ENCODE measurements at regions not wholly inside any gene's neighbourhood (a gene's known extent, or its start where the extent isn't known, plus 50 kb on each side); places are given as distances from the start of the nearest gene placed in this dataset.

DNA sequence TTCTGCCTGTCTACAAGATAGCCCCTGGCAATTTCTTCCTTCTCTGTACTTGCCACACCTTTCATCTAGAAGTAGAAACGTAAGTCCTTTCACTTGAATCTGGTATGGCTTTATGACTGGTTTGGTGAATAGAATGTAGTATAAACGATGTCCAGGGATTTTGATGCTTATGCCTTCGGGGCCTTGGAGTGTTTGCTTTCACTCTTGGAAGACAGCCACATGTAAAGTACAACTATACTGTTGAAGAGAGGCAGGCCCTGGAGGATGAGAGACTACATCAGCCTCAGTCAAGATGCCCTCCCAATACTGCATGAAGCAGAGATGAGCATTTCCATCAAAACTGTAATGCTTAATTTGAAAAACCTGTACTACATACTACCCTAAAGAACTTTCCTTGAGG is 553.8 kb upstream of the C9orf72 start:
- no peak overlapping the region for H3K4me3 ChIP-seq (ENCODE audit: insufficient read depth in 1 of 2, low read depth in 1 of 2, low read length in 2 of 2)
- no peak overlapping the region for H3K27ac ChIP-seq (ENCODE audit: low read length, poor library complexity, severe bottlenecking)
- 81% methylated on average over 3 of the region's 3 CpGs for WGBS
- H4K91ac ChIP-seq (ENCODE audit: low read length): no peak overlapping the region
- no peak overlapping the region for H3K14ac ChIP-seq (ENCODE audit: low read length in 2 of 2)
- H2BK15ac ChIP-seq (ENCODE audit: low read depth, poor library complexity, severe bottlenecking): no peak overlapping the region
- no peak overlapping the region for H4K8ac ChIP-seq (ENCODE audit: low read length)
- no peak overlapping the region for H2AFZ ChIP-seq (ENCODE audit: low read depth, low read length)
- no peak overlapping the region for H3K4ac ChIP-seq (ENCODE audit: low read depth in 1 of 2, low read length in 2 of 2)
- H3K79me1 ChIP-seq (replicated peaks; ENCODE audit: low read length, poor library complexity, severe bottlenecking): no peaks in the 10 kb centered on the region
- H2AK5ac ChIP-seq (ENCODE audit: low read length, severe bottlenecking): no peak overlapping the region
- no peak overlapping the region for H3K9ac ChIP-seq (ENCODE audit: low read length)
- no peaks in the 10 kb centered on the region for H3K4me1 ChIP-seq (ENCODE audit: control insufficient read depth, insufficient read depth, low read depth, low read length)
- H3K18ac ChIP-seq (ENCODE audit: low read depth in 1 of 2, low read length in 2 of 2): no peak overlapping the region
- DNase-seq: no peak
- no peak overlapping the region for H3K23ac ChIP-seq (ENCODE audit: low read length in 2 of 2)
- H2BK12ac ChIP-seq (ENCODE audit: low read length in 2 of 2): no peak overlapping the region
- no peak overlapping the region for H2BK120ac ChIP-seq (ENCODE audit: low read depth, low read length)
- H3K4me2 ChIP-seq (ENCODE audit: low read length, poor library complexity, severe bottlenecking): no peak overlapping the region
- H3K36me3 ChIP-seq (ENCODE audit: control insufficient read depth in 1 of 2, insufficient read depth in 2 of 2, low read depth in 1 of 2, low read length in 2 of 2): no peaks in the 10 kb centered on the region
- H3K9me3 ChIP-seq (ENCODE audit: control insufficient read depth, low read length): no peaks in the 10 kb centered on the region
- H2BK5ac ChIP-seq (ENCODE audit: low read depth, low read length, poor library complexity, severe bottlenecking): no peak overlapping the region
- H3K27me3 ChIP-seq (ENCODE audit: control insufficient read depth in 1 of 2, insufficient read depth in 1 of 2, low read length in 2 of 2): no peaks in the 10 kb centered on the region

DNA sequence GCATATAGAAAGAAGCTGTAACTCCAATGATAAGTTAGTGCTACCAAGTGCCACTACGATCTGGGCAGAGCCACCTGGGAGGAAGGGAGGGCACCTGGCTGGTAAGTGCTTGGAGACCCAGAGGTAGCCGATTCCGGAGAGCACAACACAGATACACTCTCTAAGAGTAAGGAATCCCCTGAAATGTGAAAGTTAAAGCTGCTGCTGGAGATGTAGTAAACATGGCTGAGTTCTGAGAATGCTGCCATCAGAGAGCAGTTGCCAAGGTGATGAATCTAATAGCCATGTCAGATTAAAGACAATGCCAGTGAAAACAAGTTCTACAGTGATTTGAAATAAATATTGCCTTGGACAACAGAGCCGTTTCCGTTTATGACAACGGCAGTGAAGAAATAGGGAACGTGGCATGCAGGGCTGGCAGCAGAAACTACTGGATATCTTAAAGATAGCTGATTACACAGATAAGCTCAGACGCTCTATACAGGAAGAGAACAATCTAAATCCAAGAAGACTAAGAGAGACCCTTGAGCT is 561.2 kb upstream of the C9orf72 start:
- WGBS: 74% methylated on average over 8 of the region's 8 CpGs
- Histone ChIP-seq H2BK15ac (ENCODE audit: low read depth, poor library complexity, severe bottlenecking) (no peak overlapping the region), H3K4me1 (ENCODE audit: control insufficient read depth, insufficient read depth, low read depth, low read length) (no peaks in the 10 kb centered on the region)

DNA sequence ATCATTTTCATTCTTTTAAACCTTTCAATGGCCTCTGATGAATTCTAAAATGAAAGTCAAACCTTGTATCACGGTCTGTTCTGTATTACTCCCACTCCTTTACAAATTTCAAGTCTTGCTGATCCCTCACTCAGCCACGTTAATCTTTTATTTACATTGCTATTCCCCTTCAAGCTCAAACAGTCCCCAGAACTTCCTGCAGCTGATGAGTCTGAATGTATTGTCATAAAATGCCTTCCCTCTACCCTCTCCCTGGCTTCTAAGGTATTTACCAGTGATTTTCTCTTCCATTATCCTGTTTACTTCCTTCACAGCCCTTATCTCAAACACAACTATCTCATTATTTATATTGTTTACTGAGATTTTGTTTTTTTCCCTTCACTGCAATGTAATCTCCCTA is 562.3 kb upstream of the C9orf72 start:
- Histone ChIP-seq H3K27me3 (ENCODE audit: control insufficient read depth in 1 of 2, insufficient read depth in 1 of 2, low read length in 2 of 2) (no peaks in the 10 kb centered on the region), H3K4me2 (ENCODE audit: low read length, poor library complexity, severe bottlenecking) (no peak overlapping the region), H2BK120ac (ENCODE audit: low read depth, low read length) (no peak overlapping the region), H4K8ac (ENCODE audit: low read length) (no peak overlapping the region), H3K4me1 (ENCODE audit: control insufficient read depth, insufficient read depth, low read depth, low read length) (no peaks in the 10 kb centered on the region), H3K27ac (ENCODE audit: low read length, poor library complexity, severe bottlenecking) (no peak overlapping the region), H3K23ac (ENCODE audit: low read length in 2 of 2) (no peak overlapping the region), H2AFZ (ENCODE audit: low read depth, low read length) (no peak overlapping the region), H3K4me3 (ENCODE audit: insufficient read depth in 1 of 2, low read depth in 1 of 2, low read length in 2 of 2) (no peak overlapping the region), H3K79me1 (replicated peaks; ENCODE audit: low read length, poor library complexity, severe bottlenecking) (no peaks in the 10 kb centered on the region), H2BK15ac (ENCODE audit: low read depth, poor library complexity, severe bottlenecking) (no peak overlapping the region), H2BK5ac (ENCODE audit: low read depth, low read length, poor library complexity, severe bottlenecking) (no peak overlapping the region), H2AK5ac (ENCODE audit: low read length, severe bottlenecking) (no peak overlapping the region), H3K9me3 (ENCODE audit: control insufficient read depth, low read length) (no peaks in the 10 kb centered on the region), H3K18ac (ENCODE audit: low read depth in 1 of 2, low read length in 2 of 2) (no peak overlapping the region), H3K14ac (ENCODE audit: low read length in 2 of 2) (no peak overlapping the region), H3K4ac (ENCODE audit: low read depth in 1 of 2, low read length in 2 of 2) (no peak overlapping the region), H4K91ac (ENCODE audit: low read length) (no peak overlapping the region), H3K9ac (ENCODE audit: low read length) (no peak overlapping the region), H2BK12ac (ENCODE audit: low read length in 2 of 2) (no peak overlapping the region), H3K36me3 (ENCODE audit: control insufficient read depth in 1 of 2, insufficient read depth in 2 of 2, low read depth in 1 of 2, low read length in 2 of 2) (no peaks in the 10 kb centered on the region)
- WGBS: 20% methylated on average over 2 of the region's 2 CpGs
- peak; percentile 20 for DNase-seq

More for the DNA sequence above, 561.2 kb upstream of the C9orf72 start:
- Histone ChIP-seq H2BK5ac (ENCODE audit: low read depth, low read length, poor library complexity, severe bottlenecking) (no peak overlapping the region), H2AFZ (ENCODE audit: low read depth, low read length) (no peak overlapping the region), H3K9ac (ENCODE audit: low read length) (no peak overlapping the region), H3K27me3 (ENCODE audit: control insufficient read depth in 1 of 2, insufficient read depth in 1 of 2, low read length in 2 of 2) (no peaks in the 10 kb centered on the region), H3K4me2 (ENCODE audit: low read length, poor library complexity, severe bottlenecking) (no peak overlapping the region), H3K36me3 (ENCODE audit: control insufficient read depth in 1 of 2, insufficient read depth in 2 of 2, low read depth in 1 of 2, low read length in 2 of 2) (no peaks in the 10 kb centered on the region), H3K9me3 (ENCODE audit: control insufficient read depth, low read length) (no peaks in the 10 kb centered on the region), H2BK120ac (ENCODE audit: low read depth, low read length) (no peak overlapping the region), H3K4me3 (ENCODE audit: insufficient read depth in 1 of 2, low read depth in 1 of 2, low read length in 2 of 2) (no peak overlapping the region), H2BK12ac (ENCODE audit: low read length in 2 of 2) (no peak overlapping the region), H3K79me1 (replicated peaks; ENCODE audit: low read length, poor library complexity, severe bottlenecking) (no peaks in the 10 kb centered on the region), H3K18ac (ENCODE audit: low read depth in 1 of 2, low read length in 2 of 2) (no peak overlapping the region), H3K27ac (ENCODE audit: low read length, poor library complexity, severe bottlenecking) (no peak overlapping the region), H3K4ac (ENCODE audit: low read depth in 1 of 2, low read length in 2 of 2) (no peak overlapping the region), H4K91ac (ENCODE audit: low read length) (no peak overlapping the region), H3K14ac (ENCODE audit: low read length in 2 of 2) (no peak overlapping the region), H3K23ac (ENCODE audit: low read length in 2 of 2) (no peak overlapping the region), H2AK5ac (ENCODE audit: low read length, severe bottlenecking) (no peak overlapping the region), H4K8ac (ENCODE audit: low read length) (no peak overlapping the region)
- peak; percentile 6 for DNase-seq

DNA sequence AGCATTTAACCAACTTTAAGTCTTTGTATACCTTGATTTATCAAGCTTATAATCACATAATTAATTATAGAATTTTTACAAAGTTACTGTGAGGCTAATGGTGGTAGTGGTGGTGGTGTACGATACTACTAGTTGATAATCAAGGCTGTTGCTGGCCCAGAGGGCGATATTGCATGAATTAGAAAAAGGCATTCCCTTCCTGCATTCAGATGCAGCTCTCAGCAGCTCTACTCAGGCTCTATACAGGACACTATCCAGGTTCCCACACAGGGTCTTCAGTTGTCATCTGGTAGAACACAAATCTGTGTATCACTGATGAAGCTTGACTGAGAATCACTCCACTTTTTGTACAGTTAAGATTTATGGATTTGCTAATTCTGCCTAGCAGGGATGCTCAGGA is 562.8 kb upstream of the C9orf72 start:
- H3K9me3 ChIP-seq (ENCODE audit: control insufficient read depth, low read length): no peaks in the 10 kb centered on the region
- no peak overlapping the region for H2AK5ac ChIP-seq (ENCODE audit: low read length, severe bottlenecking)
- H3K27ac ChIP-seq (ENCODE audit: low read length, poor library complexity, severe bottlenecking): no peak overlapping the region
- no peak overlapping the region for H3K4ac ChIP-seq (ENCODE audit: low read depth in 1 of 2, low read length in 2 of 2)
- no peaks in the 10 kb centered on the region for H3K27me3 ChIP-seq (ENCODE audit: control insufficient read depth in 1 of 2, insufficient read depth in 1 of 2, low read length in 2 of 2)
- H2BK12ac ChIP-seq (ENCODE audit: low read length in 2 of 2): no peak overlapping the region
- no peak overlapping the region for H2BK120ac ChIP-seq (ENCODE audit: low read depth, low read length)
- H3K14ac ChIP-seq (ENCODE audit: low read length in 2 of 2): no peak overlapping the region
- no peaks in the 10 kb centered on the region for H3K4me1 ChIP-seq (ENCODE audit: control insufficient read depth, insufficient read depth, low read depth, low read length)
- no peaks in the 10 kb centered on the region for H3K79me1 ChIP-seq (replicated peaks; ENCODE audit: low read length, poor library complexity, severe bottlenecking)
- no peak overlapping the region for H3K4me3 ChIP-seq (ENCODE audit: insufficient read depth in 1 of 2, low read depth in 1 of 2, low read length in 2 of 2)
- no peak overlapping the region for H3K23ac ChIP-seq (ENCODE audit: low read length in 2 of 2)
- H4K8ac ChIP-seq (ENCODE audit: low read length): no peak overlapping the region
- no peak overlapping the region for H2BK15ac ChIP-seq (ENCODE audit: low read depth, poor library complexity, severe bottlenecking)
- no peak overlapping the region for H2BK5ac ChIP-seq (ENCODE audit: low read depth, low read length, poor library complexity, severe bottlenecking)
- H2AFZ ChIP-seq (ENCODE audit: low read depth, low read length): no peak overlapping the region
- H4K91ac ChIP-seq (ENCODE audit: low read length): no peak overlapping the region
- no peaks in the 10 kb centered on the region for H3K36me3 ChIP-seq (ENCODE audit: control insufficient read depth in 1 of 2, insufficient read depth in 2 of 2, low read depth in 1 of 2, low read length in 2 of 2)
- no peak for DNase-seq
- H3K9ac ChIP-seq (ENCODE audit: low read length): no peak overlapping the region
- H3K4me2 ChIP-seq (ENCODE audit: low read length, poor library complexity, severe bottlenecking): no peak overlapping the region
- 80% methylated on average over 1 of the region's 2 CpGs for WGBS
- H3K18ac ChIP-seq (ENCODE audit: low read depth in 1 of 2, low read length in 2 of 2): no peak overlapping the region
